ENCODE measurements at regions not wholly inside any gene's neighbourhood (a gene's known extent, or its start where the extent isn't known, plus 50 kb on each side); places are given as distances from the start of the nearest gene placed in this dataset.

DNA sequence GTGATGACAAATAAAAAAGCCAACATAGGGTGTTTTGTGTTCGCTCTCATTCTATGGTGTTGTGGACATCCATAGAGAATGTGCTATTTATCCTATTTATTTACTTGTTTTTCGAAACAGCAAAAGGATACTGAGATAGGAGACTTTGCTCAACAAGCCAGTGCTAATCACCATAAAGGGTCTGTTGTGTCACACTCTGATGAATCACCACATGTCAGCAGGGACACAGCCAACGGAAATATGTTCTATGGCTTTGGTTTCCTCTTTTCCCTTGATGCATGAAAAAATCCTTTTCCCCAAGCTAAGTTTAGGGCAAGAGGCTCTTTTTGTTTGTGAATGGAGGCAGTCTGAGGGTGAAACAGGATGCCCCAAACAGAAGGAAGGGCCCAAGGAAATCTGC is 154.3 kb downstream of the RNF152 start:
- DNase-seq (ENCODE audit: low spot score in 2 of 2) (no peak), ATAC-seq (replicated peaks; ENCODE audit: extremely low read depth, poor library complexity, severe bottlenecking) (no peak)
- Mint-ChIP-seq H3K9me3 (no peaks in the 10 kb centered on the region), H3K4me3 (no peak overlapping the region), H3K36me3 (ENCODE audit: insufficient read depth) (no peaks in the 10 kb centered on the region), H3K27me3 (peaks cover 13% of the 10 kb centered on the region), H3K27ac (ENCODE audit: low read depth) (no peak overlapping the region), H3K4me1 (no peaks in the 10 kb centered on the region)

DNA sequence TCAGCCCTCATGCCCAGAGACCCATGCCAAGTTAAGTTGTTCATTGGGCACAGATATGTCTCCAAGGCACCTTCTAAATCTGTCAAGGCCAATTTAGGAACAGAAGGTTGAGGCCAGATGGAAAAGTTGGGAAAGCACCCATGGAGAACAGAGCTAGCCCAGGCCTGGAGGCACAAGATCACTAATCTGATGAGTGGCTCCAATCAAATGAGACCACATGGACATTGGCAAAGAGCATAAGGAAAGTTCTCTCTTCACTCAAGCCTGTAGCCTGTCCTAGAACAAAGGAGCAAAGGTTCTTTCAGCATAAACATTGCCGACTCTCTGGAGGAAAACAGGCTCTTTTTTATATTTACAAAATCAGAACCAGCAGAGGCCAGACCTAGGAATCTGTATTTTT is 154.8 kb downstream of the RNF152 start:
- Mint-ChIP-seq H3K27ac (ENCODE audit: low read depth) (no peak overlapping the region), H3K4me1 (no peaks in the 10 kb centered on the region), H3K4me3 (no peak overlapping the region), H3K27me3 (peaks cover 13% of the 10 kb centered on the region), H3K36me3 (ENCODE audit: insufficient read depth) (no peaks in the 10 kb centered on the region), H3K9me3 (no peaks in the 10 kb centered on the region)
- no peak for ATAC-seq (replicated peaks; ENCODE audit: extremely low read depth, poor library complexity, severe bottlenecking)
- DNase-seq (ENCODE audit: low spot score in 2 of 2), result no peak

DNA sequence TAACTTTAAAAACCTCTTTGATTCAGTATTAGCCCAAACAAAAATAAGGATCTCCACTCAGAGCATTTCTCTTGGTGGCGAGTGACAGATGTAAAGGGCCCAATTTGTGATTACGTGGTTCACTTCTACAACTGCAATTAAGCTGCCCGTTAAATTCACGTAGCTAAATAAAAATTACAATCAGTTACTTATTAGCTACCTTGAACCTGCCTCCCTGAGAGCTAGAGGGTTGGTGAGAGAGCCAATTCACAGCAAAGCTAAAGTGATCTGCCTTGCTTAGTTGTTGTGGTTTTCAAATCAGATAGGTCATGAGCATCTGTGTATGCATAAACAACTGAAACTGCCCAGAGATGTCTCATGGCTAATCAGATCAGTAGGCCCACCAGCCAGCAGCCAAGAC is 156.7 kb downstream of the RNF152 start:
- Mint-ChIP-seq H3K9me3 (no peaks in the 10 kb centered on the region), H3K36me3 (ENCODE audit: insufficient read depth) (no peaks in the 10 kb centered on the region), H3K4me1 (no peaks in the 10 kb centered on the region), H3K4me3 (no peak overlapping the region), H3K27me3 (peaks cover 13% of the 10 kb centered on the region), H3K27ac (ENCODE audit: low read depth) (no peak overlapping the region)
- no peak for DNase-seq (ENCODE audit: low spot score in 2 of 2)
- no peak for ATAC-seq (replicated peaks; ENCODE audit: extremely low read depth, poor library complexity, severe bottlenecking)

DNA sequence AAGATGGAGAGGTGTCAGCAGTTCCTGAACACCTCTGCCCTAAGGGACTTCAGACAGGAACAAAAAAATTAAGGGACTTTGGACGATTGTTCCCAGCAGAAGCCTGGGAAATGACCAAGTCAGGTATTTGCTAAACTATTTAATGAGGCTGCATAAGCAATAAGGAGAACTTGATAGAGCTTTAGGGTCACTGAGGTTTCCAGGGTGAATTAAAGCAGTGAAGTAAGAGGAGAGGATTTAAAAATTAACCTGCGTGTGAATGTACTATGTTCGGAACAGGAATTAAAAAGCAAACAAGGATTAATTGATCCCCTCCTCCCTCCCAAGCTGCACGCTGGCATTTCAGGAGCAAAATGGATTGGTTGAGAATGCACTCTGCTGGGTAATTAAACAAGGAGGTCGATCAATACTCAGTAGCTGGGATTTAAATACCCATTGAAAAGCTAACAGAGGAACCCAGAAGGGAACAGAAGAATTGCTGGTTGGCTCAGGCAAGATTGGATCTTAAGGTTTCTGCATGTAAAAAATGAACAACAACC is 157.2 kb downstream of the RNF152 start:
- Mint-ChIP-seq H3K27ac (ENCODE audit: low read depth) (no peak overlapping the region), H3K9me3 (no peaks in the 10 kb centered on the region), H3K4me1 (no peaks in the 10 kb centered on the region), H3K36me3 (ENCODE audit: insufficient read depth) (no peaks in the 10 kb centered on the region), H3K27me3 (peaks cover 13% of the 10 kb centered on the region), H3K4me3 (no peak overlapping the region)
- ATAC-seq (replicated peaks; ENCODE audit: extremely low read depth, poor library complexity, severe bottlenecking) (no peak), DNase-seq (ENCODE audit: low spot score in 2 of 2) (no peak)

DNA sequence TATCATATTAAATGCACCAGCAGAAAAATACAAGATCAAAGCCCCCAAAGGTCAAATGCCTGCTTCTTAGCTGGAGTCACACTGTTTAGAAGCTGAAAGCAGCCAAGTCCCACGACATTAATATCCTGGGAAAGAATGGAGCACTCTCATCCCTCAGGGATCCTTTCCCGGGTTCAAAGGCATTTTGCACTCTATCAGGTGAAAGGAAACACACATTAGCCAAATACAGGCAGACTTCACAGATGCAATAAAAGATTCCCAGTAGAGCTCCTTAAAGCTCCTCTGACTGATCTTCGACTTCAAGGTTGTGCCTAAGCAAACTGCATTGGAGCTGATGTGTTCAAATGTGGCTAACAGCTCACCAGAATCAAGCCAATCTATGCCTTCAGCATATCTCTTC is 158.4 kb downstream of the RNF152 start:
- DNase-seq (ENCODE audit: low spot score in 2 of 2) (no peak), ATAC-seq (replicated peaks; ENCODE audit: extremely low read depth, poor library complexity, severe bottlenecking) (no peak)
- H3K36me3 Mint-ChIP-seq (ENCODE audit: insufficient read depth), result no peaks in the 10 kb centered on the region
- H3K4me1 Mint-ChIP-seq, result no peaks in the 10 kb centered on the region
- no peak overlapping the region for H3K4me3 Mint-ChIP-seq
- peaks cover 13% of the 10 kb centered on the region for H3K27me3 Mint-ChIP-seq
- H3K9me3 Mint-ChIP-seq, result no peaks in the 10 kb centered on the region
- H3K27ac Mint-ChIP-seq (ENCODE audit: low read depth), result no peak overlapping the region

DNA sequence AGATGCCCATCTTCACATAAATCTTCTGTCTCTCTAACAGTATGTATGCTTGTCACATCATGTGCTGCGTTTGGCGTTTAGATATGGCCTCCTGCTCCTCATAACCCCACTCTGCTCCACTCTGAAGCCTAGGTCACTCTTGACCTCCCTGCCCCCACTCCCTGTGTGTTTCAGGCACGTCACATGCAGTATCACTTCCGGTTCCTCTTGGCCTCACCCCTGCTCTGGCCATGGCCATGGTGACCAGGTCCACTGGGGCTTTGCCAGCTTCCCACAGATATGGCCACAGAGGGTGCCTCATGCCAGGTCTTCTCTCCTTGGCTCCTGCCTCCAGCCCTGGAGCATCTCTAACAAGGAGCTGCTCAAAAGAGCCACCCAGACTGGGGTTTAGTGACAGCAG is 160.0 kb downstream of the RNF152 start:
- Mint-ChIP-seq H3K27me3 (peaks cover 13% of the 10 kb centered on the region), H3K9me3 (no peaks in the 10 kb centered on the region), H3K4me1 (no peaks in the 10 kb centered on the region), H3K36me3 (ENCODE audit: insufficient read depth) (no peaks in the 10 kb centered on the region), H3K27ac (ENCODE audit: low read depth) (no peak overlapping the region), H3K4me3 (no peak overlapping the region)
- ATAC-seq (replicated peaks; ENCODE audit: extremely low read depth, poor library complexity, severe bottlenecking) (no peak), DNase-seq (ENCODE audit: low spot score in 2 of 2) (no peak)

DNA sequence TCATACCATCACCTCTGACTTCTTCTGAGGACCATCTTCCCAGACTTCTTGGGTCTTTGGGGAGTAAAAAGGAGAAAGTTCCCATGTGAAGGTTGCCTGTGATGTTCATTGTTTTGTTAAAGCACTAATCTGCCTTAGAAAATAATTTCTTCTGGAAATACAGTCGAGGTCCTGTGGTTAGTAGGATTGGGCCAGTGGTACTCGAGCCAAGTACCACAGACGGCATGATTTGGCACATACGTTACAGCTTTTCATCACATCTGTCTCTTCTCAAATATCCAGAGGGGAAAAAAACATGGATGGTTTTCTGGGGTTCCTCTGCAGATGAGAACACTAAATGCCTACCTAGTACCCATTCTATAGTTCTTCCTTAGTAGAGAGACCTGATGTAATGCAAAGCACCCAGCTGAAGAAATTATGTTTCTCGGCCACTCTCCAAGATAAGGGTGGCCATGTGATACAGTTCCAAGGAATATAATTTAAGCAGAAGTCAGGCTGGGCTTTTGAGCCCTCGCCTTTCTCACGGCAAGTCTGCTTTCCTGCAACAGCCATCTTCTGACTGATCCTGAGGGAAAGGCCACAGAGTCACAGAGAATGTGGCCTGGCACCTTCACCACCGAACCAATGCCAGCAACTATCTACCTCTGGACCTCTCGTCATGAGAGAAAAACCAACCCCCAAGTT is 161.0 kb downstream of the RNF152 start:
- Mint-ChIP-seq H3K4me3 (no peak overlapping the region), H3K27ac (ENCODE audit: low read depth) (no peak overlapping the region), H3K4me1 (no peaks in the 10 kb centered on the region), H3K9me3 (no peaks in the 10 kb centered on the region), H3K36me3 (ENCODE audit: insufficient read depth) (no peaks in the 10 kb centered on the region), H3K27me3 (peaks cover 13% of the 10 kb centered on the region)
- ATAC-seq (replicated peaks; ENCODE audit: extremely low read depth, poor library complexity, severe bottlenecking), result no peak
- DNase-seq (ENCODE audit: low spot score in 2 of 2), result no peak

DNA sequence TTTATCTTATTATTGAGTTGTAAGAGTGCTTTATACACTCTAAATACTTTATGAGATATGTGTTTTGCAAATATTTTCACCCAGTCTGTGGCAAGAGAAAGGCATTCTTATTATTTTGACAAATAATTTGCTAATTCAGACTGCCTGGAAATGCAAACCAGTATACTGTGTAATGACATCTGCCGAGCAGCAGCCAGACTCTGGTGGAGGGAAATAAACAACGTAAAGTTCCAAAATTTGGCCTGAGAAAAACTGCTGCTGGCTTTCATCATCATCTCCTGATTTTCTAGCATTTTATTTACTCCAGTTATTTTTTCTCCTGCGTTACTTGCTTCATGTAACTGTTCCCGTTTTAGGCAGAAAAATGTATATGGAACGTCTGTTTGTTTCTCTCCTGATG is 161.6 kb downstream of the RNF152 start:
- Mint-ChIP-seq H3K36me3 (ENCODE audit: insufficient read depth) (no peaks in the 10 kb centered on the region), H3K9me3 (no peaks in the 10 kb centered on the region), H3K27me3 (peaks cover 11% of the 10 kb centered on the region), H3K4me1 (no peaks in the 10 kb centered on the region), H3K27ac (ENCODE audit: low read depth) (no peak overlapping the region), H3K4me3 (no peak overlapping the region)
- DNase-seq (ENCODE audit: low spot score in 2 of 2) (no peak), ATAC-seq (replicated peaks; ENCODE audit: extremely low read depth, poor library complexity, severe bottlenecking) (no peak)

DNA sequence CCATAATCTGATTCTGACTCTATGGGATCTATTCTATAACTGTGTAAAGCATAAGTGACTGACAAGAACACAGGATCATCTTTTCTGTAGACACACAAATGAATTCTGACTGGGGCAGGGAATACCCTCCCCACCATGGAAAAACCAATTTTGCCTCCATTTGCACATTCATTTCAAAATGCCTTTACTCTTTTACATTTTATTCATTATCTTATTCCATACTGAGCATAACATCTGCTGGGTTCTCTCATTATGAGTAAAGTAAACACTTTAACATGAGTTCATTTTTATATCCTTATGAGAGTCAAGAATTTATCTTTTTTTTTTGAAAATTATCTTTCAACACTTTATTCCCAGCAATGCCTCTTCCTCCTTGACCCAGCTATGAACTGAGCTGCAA is 163.5 kb downstream of the RNF152 start:
- no peak for DNase-seq (ENCODE audit: low spot score in 2 of 2)
- H3K4me3 Mint-ChIP-seq, result no peak overlapping the region
- no peak overlapping the region for H3K27ac Mint-ChIP-seq (ENCODE audit: low read depth)
- no peaks in the 10 kb centered on the region for H3K4me1 Mint-ChIP-seq
- H3K36me3 Mint-ChIP-seq (ENCODE audit: insufficient read depth), result no peaks in the 10 kb centered on the region
- no peaks in the 10 kb centered on the region for H3K9me3 Mint-ChIP-seq
- H3K27me3 Mint-ChIP-seq, result no peaks in the 10 kb centered on the region
- no peak for ATAC-seq (replicated peaks; ENCODE audit: extremely low read depth, poor library complexity, severe bottlenecking)

DNA sequence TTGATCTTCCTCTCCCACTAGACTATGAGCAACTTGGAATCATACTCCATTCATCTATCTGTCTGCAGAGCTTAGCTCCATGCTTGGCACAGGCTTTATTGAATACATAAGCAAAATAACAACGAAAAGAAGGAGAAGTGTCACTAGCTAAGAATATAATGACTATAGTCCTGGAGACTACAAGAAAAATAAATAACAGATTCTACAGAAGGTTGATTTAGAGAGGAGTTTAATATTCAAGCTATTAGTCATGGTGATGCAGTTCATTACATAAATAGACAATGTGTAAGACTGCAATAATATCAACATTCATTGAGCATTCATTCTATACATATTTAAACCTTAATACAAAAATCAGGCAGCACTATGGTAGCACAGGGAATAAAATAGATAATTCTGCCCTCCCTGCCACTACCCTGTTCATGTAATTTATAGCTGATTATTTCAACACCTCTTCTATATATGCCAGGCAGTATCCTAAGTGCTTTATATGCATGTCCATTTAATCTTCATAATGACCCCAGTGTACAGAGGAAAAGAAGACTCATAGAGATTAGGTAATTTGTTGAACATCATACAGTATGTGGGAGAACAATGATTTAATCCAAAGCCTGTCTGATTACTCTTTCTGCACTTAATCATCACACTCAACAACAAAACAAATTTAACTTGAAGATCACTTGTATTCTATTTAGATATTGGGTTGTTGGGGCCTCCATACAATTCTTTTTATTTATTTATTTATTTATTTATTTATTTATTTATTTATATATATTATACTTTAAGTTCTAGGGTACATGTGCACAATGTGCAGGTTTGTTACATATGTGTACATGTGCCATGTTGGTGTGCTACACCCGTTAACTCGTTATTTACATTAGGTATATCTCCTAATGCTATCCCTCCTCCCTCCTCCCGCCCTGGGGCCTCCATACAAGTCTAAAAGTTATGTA is 165.3 kb downstream of the RNF152 start:
- Mint-ChIP-seq H3K27ac (ENCODE audit: low read depth) (no peak overlapping the region), H3K9me3 (no peaks in the 10 kb centered on the region), H3K4me1 (no peaks in the 10 kb centered on the region), H3K27me3 (no peaks in the 10 kb centered on the region), H3K4me3 (no peak overlapping the region), H3K36me3 (ENCODE audit: insufficient read depth) (no peaks in the 10 kb centered on the region)
- DNase-seq (ENCODE audit: low spot score in 2 of 2), result no peak
- no peak for ATAC-seq (replicated peaks; ENCODE audit: extremely low read depth, poor library complexity, severe bottlenecking)

DNA sequence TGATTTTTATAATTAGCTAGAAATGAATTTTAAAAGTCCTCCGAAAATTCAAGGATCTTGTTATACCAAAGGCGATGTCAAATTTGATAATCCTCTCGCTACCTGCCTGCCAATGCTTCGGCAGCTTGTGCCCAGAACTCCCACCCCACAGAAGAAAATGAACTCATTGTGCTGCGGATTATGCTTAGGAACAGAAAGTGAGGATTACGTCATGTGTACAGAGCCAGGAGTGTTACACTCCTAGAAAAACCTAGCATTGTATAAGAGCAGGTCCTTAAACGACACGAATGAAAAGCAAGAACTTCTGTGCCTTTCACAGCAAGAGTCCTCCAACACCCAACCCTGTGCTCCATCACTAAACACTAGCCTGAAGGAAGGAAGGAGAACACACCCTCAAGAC is 168.3 kb downstream of the RNF152 start:
- Mint-ChIP-seq H3K4me3 (no peak overlapping the region), H3K9me3 (no peaks in the 10 kb centered on the region), H3K27me3 (no peaks in the 10 kb centered on the region), H3K4me1 (no peaks in the 10 kb centered on the region), H3K36me3 (ENCODE audit: insufficient read depth) (no peaks in the 10 kb centered on the region), H3K27ac (ENCODE audit: low read depth) (no peak overlapping the region)
- DNase-seq (ENCODE audit: low spot score in 2 of 2), result no peak
- ATAC-seq (replicated peaks; ENCODE audit: extremely low read depth, poor library complexity, severe bottlenecking), result no peak

DNA sequence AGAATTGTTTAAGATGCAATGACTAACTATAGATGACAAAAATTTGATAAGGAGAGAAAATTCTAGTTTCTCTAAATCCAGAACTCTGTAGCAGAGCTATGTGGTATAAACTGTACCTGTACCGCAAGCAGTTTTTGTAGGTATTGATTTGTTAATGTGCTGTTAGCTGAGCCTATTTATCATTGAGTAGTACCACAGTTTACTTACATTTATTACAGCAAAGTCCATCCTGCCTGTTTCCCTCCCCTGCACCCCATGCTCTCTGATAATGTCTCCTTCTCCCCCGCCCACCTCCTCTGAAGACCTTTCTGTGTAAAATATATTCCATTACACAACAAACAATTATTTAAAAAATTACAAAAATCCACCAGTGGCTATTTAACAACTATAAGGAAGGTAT is 170.6 kb downstream of the RNF152 start:
- no peak overlapping the region for H3K27ac Mint-ChIP-seq (ENCODE audit: low read depth)
- H3K4me1 Mint-ChIP-seq, result no peaks in the 10 kb centered on the region
- H3K9me3 Mint-ChIP-seq, result peaks cover 7% of the 10 kb centered on the region
- no peaks in the 10 kb centered on the region for H3K36me3 Mint-ChIP-seq (ENCODE audit: insufficient read depth)
- H3K27me3 Mint-ChIP-seq, result no peaks in the 10 kb centered on the region
- DNase-seq (ENCODE audit: low spot score in 2 of 2), result no peak
- no peak overlapping the region for H3K4me3 Mint-ChIP-seq
- ATAC-seq (replicated peaks; ENCODE audit: extremely low read depth, poor library complexity, severe bottlenecking), result no peak

DNA sequence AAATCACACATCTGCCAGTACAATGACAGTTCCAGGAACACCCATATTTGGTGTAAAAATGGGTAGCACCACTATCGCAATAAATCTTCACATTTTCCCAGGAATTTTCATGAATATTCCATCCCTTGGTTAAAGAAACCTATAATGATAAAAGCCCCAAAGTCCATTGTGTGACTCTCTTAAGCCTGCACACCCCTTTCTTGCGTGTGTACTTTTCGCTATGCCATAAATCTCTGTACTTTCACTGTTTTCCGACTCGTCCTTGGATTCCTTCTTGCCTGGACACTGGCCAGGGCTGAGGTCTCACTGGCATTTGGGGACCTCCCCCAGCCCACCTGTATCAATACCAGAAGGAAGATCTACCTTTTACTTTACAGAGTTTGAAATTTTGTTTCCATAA is 172.3 kb downstream of the RNF152 start:
- no peak for ATAC-seq (replicated peaks; ENCODE audit: extremely low read depth, poor library complexity, severe bottlenecking)
- Mint-ChIP-seq H3K4me1 (no peaks in the 10 kb centered on the region), H3K36me3 (ENCODE audit: insufficient read depth) (no peaks in the 10 kb centered on the region), H3K4me3 (no peak overlapping the region), H3K27ac (ENCODE audit: low read depth) (no peak overlapping the region), H3K9me3 (peaks cover 7% of the 10 kb centered on the region), H3K27me3 (no peaks in the 10 kb centered on the region)
- DNase-seq (ENCODE audit: low spot score in 2 of 2), result no peak

Data from central memory CD8-positive, alpha-beta T cell (primary cell).